ENCODE measurements at regions not wholly inside any gene's neighbourhood (a gene's known extent, or its start where the extent isn't known, plus 50 kb on each side); places are given as distances from the start of the nearest gene placed in this dataset.

DNA sequence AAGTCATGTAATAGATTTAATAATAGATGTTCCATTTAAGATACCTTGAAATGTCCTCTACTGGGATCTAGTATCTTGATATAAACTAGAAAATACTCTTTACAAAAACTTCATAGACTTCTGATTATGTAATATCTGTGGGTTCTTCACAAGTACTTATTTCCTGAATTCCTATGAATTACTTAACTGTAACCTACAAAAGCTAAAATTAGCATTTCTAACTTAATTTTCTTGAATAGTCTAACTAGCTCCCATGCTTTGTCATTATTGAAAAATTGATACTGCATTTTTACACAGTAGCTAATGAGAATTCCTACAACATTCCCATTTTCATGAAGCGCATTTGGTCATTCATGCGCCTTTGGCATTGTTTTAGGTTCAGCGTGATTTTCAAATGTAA, 1828.2 kb downstream of the MAT2B start:
- Histone ChIP-seq H3K79me2 (ENCODE audit: insufficient read depth, low read length) (no peaks in the 10 kb centered on the region), H3K27me3 (ENCODE audit: low read length) (no peaks in the 10 kb centered on the region), H3K9ac (ENCODE audit: low read length) (no peak overlapping the region), H3K4me3 (ENCODE audit: insufficient read depth, low read length, poor library complexity, severe bottlenecking) (no peak overlapping the region), H3K9me3 (ENCODE audit: insufficient read depth, low read length) (no peaks in the 10 kb centered on the region), H3K4me2 (ENCODE audit: low read depth, low read length, poor library complexity, severe bottlenecking) (no peak overlapping the region), H3K27ac (ENCODE audit: low read depth, low read length) (no peak overlapping the region), H3K9me2 (replicated peaks; ENCODE audit: insufficient read depth, low read length) (no peaks in the 10 kb centered on the region), H4K20me1 (ENCODE audit: low read depth, low read length) (no peaks in the 10 kb centered on the region), H3F3A (ENCODE audit: insufficient read depth) (no peaks in the 10 kb centered on the region), H3K36me3 (ENCODE audit: low read length) (no peaks in the 10 kb centered on the region), H2AFZ (ENCODE audit: low read depth, low read length, severe bottlenecking) (no peak overlapping the region)
- TF ChIP-seq, protein P1, sequence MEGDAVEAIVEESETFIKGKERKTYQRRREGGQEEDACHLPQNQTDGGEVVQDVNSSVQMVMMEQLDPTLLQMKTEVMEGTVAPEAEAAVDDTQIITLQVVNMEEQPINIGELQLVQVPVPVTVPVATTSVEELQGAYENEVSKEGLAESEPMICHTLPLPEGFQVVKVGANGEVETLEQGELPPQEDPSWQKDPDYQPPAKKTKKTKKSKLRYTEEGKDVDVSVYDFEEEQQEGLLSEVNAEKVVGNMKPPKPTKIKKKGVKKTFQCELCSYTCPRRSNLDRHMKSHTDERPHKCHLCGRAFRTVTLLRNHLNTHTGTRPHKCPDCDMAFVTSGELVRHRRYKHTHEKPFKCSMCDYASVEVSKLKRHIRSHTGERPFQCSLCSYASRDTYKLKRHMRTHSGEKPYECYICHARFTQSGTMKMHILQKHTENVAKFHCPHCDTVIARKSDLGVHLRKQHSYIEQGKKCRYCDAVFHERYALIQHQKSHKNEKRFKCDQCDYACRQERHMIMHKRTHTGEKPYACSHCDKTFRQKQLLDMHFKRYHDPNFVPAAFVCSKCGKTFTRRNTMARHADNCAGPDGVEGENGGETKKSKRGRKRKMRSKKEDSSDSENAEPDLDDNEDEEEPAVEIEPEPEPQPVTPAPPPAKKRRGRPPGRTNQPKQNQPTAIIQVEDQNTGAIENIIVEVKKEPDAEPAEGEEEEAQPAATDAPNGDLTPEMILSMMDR (IDR thresholded peaks at IDR 0.05; ENCODE audit: insufficient read depth, low read length, poor library complexity, severe bottlenecking) = no peak
- no peak for TF ChIP-seq EZH2phosphoT487 (conservative IDR thresholded peaks at IDR 0.05; ENCODE audit: low read length)

DNA sequence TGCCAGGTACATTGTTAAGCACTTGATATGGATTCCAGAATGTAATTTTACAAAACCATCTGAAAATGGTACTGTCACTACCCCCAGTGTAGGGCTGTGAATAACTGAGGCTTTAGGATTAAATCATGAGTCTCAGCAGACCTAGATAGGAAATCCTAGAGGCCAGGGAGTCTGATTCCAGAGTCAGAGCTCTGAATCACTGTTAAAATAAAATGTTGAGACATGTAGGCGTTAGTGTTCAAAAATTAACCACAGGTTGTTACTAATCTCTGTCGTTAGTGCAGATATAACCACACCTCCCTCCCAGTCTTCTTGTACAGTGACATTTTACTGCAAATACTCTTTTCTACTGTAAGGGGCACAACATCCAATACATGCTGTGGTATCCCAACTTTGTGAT, 1828.8 kb downstream of the MAT2B start:
- Histone ChIP-seq H3K27me3 (ENCODE audit: low read length) (no peaks in the 10 kb centered on the region), H4K20me1 (ENCODE audit: low read depth, low read length) (no peaks in the 10 kb centered on the region), H3K79me2 (ENCODE audit: insufficient read depth, low read length) (no peaks in the 10 kb centered on the region), H3F3A (ENCODE audit: insufficient read depth) (no peaks in the 10 kb centered on the region), H3K9me3 (ENCODE audit: insufficient read depth, low read length) (no peaks in the 10 kb centered on the region), H3K4me2 (ENCODE audit: low read depth, low read length, poor library complexity, severe bottlenecking) (no peak overlapping the region), H3K9me2 (replicated peaks; ENCODE audit: insufficient read depth, low read length) (no peaks in the 10 kb centered on the region), H3K36me3 (ENCODE audit: low read length) (no peaks in the 10 kb centered on the region), H3K9ac (ENCODE audit: low read length) (no peak overlapping the region), H2AFZ (ENCODE audit: low read depth, low read length, severe bottlenecking) (no peak overlapping the region), H3K4me3 (ENCODE audit: insufficient read depth, low read length, poor library complexity, severe bottlenecking) (no peak overlapping the region), H3K27ac (ENCODE audit: low read depth, low read length) (no peak overlapping the region)
- TF ChIP-seq EZH2phosphoT487 (conservative IDR thresholded peaks at IDR 0.05; ENCODE audit: low read length) = no peak
- TF ChIP-seq, protein P1 (IDR thresholded peaks at IDR 0.05; ENCODE audit: insufficient read depth, low read length, poor library complexity, severe bottlenecking) = no peak

DNA sequence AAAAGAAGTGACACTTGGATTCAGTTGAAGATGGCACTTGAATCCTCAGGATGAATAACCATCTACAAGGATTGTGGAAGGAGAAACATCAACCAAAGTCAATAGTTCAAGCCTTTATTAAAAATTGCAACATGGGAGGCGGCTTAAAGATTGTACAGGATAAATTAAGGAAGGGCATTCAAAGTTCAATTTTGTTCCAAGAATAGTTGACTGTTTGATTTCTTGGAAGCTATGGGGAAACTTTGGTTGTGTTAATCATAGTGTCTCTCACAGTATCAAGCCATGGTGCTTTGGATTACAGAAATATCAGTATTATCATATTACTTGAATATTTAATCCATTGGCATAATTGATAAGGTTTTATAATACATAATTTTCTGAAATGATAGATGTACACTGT, 1844.3 kb downstream of the MAT2B start:
- Histone ChIP-seq H3K9me3 (ENCODE audit: insufficient read depth, low read length) (no peaks in the 10 kb centered on the region), H3K4me2 (ENCODE audit: low read depth, low read length, poor library complexity, severe bottlenecking) (no peak overlapping the region)
- TF ChIP-seq, protein P1 (IDR thresholded peaks at IDR 0.05; ENCODE audit: insufficient read depth, low read length, poor library complexity, severe bottlenecking) = no peak
- no peak for TF ChIP-seq EZH2phosphoT487 (conservative IDR thresholded peaks at IDR 0.05; ENCODE audit: low read length)

More for the DNA sequence above, 1844.3 kb downstream of the MAT2B start:
- no peak overlapping the region for H2AFZ ChIP-seq (ENCODE audit: low read depth, low read length, severe bottlenecking)
- no peaks in the 10 kb centered on the region for H3K36me3 ChIP-seq (ENCODE audit: low read length)
- H3F3A ChIP-seq (ENCODE audit: insufficient read depth) = no peaks in the 10 kb centered on the region
- H3K9ac ChIP-seq (ENCODE audit: low read length) = no peak overlapping the region
- H3K9me2 ChIP-seq (replicated peaks; ENCODE audit: insufficient read depth, low read length) = no peaks in the 10 kb centered on the region
- H4K20me1 ChIP-seq (ENCODE audit: low read depth, low read length) = no peaks in the 10 kb centered on the region
- H3K79me2 ChIP-seq (ENCODE audit: insufficient read depth, low read length) = no peaks in the 10 kb centered on the region
- H3K4me3 ChIP-seq (ENCODE audit: insufficient read depth, low read length, poor library complexity, severe bottlenecking) = no peak overlapping the region
- H3K27ac ChIP-seq (ENCODE audit: low read depth, low read length) = no peak overlapping the region
- no peaks in the 10 kb centered on the region for H3K27me3 ChIP-seq (ENCODE audit: low read length)

Measured in SU-DHL-6 (cell line).